WTC11 (cell line): ENCODE measurements at regions not wholly inside any gene's neighbourhood (a gene's known extent, or its start where the extent isn't known, plus 50 kb on each side); places are given as distances from the start of the nearest gene placed in this dataset.

Experiments
- ATAC-seq: fragments of 200-7000 bp; cut with Tn5 transposase; 2 replicates; pipeline ENCODE4 v1.10.0; 2021; ENCODE audit warnings: mild to moderate bottlenecking, moderate library complexity
- CTCF ChIA-PET: fragments of 300-600 bp; sonication (Branson Sonifier 250); formaldehyde crosslinking; loops from one replicate; lab custom pipeline; 2021; ENCODE audit warnings: antibody characterized with exemption; lab: Charles Lee
- POLR2A ChIA-PET: fragments of 350-600 bp; sonication (Branson Sonifier 250); formaldehyde crosslinking; loops from one replicate; lab custom pipeline; 2021; ENCODE audit warnings: antibody characterized with exemption; lab: Charles Lee
- DNase-seq: peaks from one replicate; pipeline ENCODE4 v3.0.0; 2021; ENCODE audit warnings: low spot score
- H3K27ac Mint-ChIP-seq: 2 replicates; pipeline ENCODE4 v1.8.0; 2021; ENCODE audit warnings: mixed read lengths
- H3K27me3 Mint-ChIP-seq: 2 replicates; pipeline ENCODE4 v1.8.0; 2021; ENCODE audit warnings: low read depth, mild to moderate bottlenecking, moderate library complexity, mixed read lengths
- H3K36me3 Mint-ChIP-seq: 2 replicates; pipeline ENCODE4 v1.8.0; 2021; ENCODE audit warnings: mixed read lengths
- H3K4me1 Mint-ChIP-seq: 2 replicates; pipeline ENCODE4 v1.8.0; 2022; ENCODE audit warnings: mixed read lengths
- H3K4me3 Mint-ChIP-seq: 2 replicates; pipeline ENCODE4 v1.8.0; 2021; ENCODE audit warnings: mild to moderate bottlenecking, moderate library complexity, mixed read lengths
- H3K9me3 Mint-ChIP-seq: 2 replicates; pipeline ENCODE4 v1.8.0; 2021; ENCODE audit warnings: mixed read lengths
- ETV6 ChIP-seq: sonication (generic); formaldehyde crosslinking; IDR thresholded peaks from 2 replicates; pipeline ENCODE4 v1.8.1; 2022; ENCODE audit warnings: mild to moderate bottlenecking, missing genetic modification reagents
- HMGA2 ChIP-seq: fragments of 250-450 bp; sonication (Bioruptor Pico); IDR thresholded peaks from 2 replicates; pipeline ENCODE4 v1.4.0; 2021; ENCODE audit warnings: mild to moderate bottlenecking, moderate library complexity
- TF ChIP-seq, protein P1 (sequence below): sonication (generic); formaldehyde crosslinking; IDR thresholded peaks from 2 replicates; pipeline ENCODE4 v1.8.0; 2022; ENCODE audit warnings: missing genetic modification reagents
- TF ChIP-seq, protein P2 (sequence below): sonication (generic); formaldehyde crosslinking; conservative IDR thresholded peaks from 2 replicates; pipeline ENCODE4 v1.8.1; 2023; ENCODE audit warnings: mild to moderate bottlenecking, low read depth, missing genetic modification reagents, moderate library complexity
- TF ChIP-seq, protein P3 (sequence below): fragments of 250-450 bp; sonication (Bioruptor Pico); conservative IDR thresholded peaks from 2 replicates; pipeline ENCODE4 v1.9.0; 2021; ENCODE audit warnings: mild to moderate bottlenecking
- TF ChIP-seq, protein P4 (sequence below): fragments of 200-600 bp; IDR thresholded peaks from 2 replicates; pipeline ENCODE4 v1.8.0; 2022; ENCODE audit warnings: antibody characterized with exemption
- TF ChIP-seq, protein P5 (sequence below): sonication (generic); formaldehyde crosslinking; conservative IDR thresholded peaks from 2 replicates; pipeline ENCODE4 v1.8.1; 2022; ENCODE audit warnings: mild to moderate bottlenecking, missing genetic modification reagents

DNA sequence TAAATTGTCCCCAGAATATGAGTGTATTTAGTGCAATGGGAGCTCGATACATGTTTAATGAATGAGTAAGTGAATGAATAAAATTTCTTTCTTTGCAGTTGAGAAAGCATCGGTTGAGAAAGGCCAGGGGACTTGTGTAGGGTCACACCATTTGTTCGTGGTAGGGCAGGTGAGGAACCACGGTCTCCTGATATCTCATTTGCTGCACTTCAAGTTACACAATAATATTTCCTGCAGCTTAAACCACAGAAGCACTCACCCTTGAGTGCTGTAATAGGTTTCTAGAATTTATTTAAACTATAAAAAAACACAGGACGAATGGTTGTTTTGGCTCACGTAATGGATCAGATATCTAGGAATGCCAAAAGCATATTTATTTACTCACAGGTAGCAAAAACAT, 429.8 kb downstream of the SPATA31D1 start:
- no peak for ATAC-seq
- TF ChIP-seq, protein P1, sequence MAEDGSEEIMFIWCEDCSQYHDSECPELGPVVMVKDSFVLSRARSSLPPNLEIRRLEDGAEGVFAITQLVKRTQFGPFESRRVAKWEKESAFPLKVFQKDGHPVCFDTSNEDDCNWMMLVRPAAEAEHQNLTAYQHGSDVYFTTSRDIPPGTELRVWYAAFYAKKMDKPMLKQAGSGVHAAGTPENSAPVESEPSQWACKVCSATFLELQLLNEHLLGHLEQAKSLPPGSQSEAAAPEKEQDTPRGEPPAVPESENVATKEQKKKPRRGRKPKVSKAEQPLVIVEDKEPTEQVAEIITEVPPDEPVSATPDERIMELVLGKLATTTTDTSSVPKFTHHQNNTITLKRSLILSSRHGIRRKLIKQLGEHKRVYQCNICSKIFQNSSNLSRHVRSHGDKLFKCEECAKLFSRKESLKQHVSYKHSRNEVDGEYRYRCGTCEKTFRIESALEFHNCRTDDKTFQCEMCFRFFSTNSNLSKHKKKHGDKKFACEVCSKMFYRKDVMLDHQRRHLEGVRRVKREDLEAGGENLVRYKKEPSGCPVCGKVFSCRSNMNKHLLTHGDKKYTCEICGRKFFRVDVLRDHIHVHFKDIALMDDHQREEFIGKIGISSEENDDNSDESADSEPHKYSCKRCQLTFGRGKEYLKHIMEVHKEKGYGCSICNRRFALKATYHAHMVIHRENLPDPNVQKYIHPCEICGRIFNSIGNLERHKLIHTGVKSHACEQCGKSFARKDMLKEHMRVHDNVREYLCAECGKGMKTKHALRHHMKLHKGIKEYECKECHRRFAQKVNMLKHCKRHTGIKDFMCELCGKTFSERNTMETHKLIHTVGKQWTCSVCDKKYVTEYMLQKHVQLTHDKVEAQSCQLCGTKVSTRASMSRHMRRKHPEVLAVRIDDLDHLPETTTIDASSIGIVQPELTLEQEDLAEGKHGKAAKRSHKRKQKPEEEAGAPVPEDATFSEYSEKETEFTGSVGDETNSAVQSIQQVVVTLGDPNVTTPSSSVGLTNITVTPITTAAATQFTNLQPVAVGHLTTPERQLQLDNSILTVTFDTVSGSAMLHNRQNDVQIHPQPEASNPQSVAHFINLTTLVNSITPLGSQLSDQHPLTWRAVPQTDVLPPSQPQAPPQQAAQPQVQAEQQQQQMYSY (CRISPR knock-in tag) = no peak
- TF ChIP-seq, protein P2, sequence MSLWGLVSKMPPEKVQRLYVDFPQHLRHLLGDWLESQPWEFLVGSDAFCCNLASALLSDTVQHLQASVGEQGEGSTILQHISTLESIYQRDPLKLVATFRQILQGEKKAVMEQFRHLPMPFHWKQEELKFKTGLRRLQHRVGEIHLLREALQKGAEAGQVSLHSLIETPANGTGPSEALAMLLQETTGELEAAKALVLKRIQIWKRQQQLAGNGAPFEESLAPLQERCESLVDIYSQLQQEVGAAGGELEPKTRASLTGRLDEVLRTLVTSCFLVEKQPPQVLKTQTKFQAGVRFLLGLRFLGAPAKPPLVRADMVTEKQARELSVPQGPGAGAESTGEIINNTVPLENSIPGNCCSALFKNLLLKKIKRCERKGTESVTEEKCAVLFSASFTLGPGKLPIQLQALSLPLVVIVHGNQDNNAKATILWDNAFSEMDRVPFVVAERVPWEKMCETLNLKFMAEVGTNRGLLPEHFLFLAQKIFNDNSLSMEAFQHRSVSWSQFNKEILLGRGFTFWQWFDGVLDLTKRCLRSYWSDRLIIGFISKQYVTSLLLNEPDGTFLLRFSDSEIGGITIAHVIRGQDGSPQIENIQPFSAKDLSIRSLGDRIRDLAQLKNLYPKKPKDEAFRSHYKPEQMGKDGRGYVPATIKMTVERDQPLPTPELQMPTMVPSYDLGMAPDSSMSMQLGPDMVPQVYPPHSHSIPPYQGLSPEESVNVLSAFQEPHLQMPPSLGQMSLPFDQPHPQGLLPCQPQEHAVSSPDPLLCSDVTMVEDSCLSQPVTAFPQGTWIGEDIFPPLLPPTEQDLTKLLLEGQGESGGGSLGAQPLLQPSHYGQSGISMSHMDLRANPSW (CRISPR knock-in tag) = no peak
- TF ChIP-seq, protein P3, sequence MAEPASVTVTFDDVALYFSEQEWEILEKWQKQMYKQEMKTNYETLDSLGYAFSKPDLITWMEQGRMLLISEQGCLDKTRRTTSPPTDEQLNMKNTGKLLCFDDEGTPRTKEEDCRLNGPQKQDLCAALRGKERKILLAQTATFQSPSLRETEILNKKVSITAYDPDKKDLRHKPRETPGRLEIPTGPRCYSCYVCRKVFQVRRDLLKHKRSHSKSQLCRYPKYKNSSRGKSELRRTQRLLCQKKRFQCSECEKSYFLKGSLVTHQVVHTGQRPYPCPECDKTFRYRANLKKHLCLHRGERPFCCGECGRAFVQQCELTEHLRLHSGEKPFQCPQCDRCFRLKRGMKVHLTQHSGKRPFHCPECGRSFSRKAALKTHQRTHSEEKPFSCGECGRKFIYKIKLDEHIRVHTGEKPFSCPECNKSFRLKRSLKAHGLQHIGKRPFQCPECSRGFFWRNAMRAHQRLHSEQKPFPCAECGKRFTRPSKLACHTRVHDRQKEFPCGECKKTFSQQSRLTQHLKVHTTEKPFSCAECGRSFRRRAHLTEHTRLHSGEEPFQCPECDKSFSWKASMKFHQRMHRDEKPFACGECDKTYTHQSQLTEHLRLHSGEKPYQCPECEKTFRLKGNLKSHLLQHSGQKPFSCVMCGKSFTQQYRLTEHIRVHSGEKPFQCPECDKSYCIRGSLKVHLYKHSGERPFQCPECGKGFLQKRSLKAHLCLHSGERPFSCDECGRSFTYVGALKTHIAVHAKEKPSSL (CRISPR knock-in tag) = no peak
- TF ChIP-seq, all 79 proteins: peak for 0
- Mint-ChIP-seq H3K27ac (no peak overlapping the region), H3K9me3 (peaks cover 18% of the 10 kb centered on the region), H3K4me3 (no peak overlapping the region), H3K36me3 (no peaks in the 10 kb centered on the region), H3K4me1 (no peaks in the 10 kb centered on the region), H3K27me3 (no peaks in the 10 kb centered on the region)
- ChIA-PET POLR2A (no interaction called here), CTCF (no interaction called here)
- no peak for DNase-seq

DNA sequence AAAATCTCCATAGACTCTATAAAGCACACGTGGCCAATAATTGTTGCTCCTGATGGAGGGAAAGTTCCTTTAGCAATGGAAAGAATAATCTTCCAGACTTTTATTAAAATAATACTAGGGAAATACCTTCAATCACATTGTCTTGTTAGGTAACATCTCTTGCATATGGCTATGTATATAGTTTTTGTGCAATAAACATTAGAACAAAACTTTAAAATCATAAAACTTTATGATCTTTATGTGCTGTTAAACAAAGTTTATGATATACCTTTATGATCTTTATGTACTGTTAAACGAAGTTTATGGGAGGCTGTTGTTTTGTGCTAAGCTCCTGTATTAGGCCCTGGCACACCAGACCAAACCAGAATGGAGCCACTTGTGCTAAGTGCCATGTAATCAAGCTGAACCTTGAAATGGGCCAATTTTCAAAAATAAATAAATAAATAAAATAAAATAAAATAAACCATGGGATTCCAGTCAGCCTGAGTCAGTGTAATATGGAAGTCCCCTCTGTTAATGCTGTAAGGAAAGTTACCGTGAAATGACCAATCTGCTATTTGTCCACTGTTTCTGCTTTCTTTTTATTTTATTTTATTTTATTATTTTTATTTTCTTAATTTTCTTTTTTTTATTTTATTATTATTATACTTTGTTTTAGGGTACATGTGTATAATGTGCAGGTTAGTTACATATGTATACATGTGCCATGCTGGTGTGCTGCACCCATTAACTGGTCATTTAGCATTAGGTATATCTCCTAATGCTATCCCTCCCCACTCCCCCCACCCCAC, 431.3 kb downstream of the SPATA31D1 start:
- Mint-ChIP-seq H3K27me3 (no peaks in the 10 kb centered on the region), H3K4me1 (no peaks in the 10 kb centered on the region), H3K27ac (no peak overlapping the region), H3K4me3 (no peak overlapping the region), H3K9me3 (peaks cover 7% of the 10 kb centered on the region), H3K36me3 (no peaks in the 10 kb centered on the region)
- ATAC-seq = no peak
- POLR2A ChIA-PET = no interaction called here
- no peak for DNase-seq
- CTCF ChIA-PET = no interaction called here
- TF ChIP-seq ETV6 (CRISPR knock-in tag) (no peak), HMGA2 (CRISPR knock-in tag) (peak; percentile 92)

DNA sequence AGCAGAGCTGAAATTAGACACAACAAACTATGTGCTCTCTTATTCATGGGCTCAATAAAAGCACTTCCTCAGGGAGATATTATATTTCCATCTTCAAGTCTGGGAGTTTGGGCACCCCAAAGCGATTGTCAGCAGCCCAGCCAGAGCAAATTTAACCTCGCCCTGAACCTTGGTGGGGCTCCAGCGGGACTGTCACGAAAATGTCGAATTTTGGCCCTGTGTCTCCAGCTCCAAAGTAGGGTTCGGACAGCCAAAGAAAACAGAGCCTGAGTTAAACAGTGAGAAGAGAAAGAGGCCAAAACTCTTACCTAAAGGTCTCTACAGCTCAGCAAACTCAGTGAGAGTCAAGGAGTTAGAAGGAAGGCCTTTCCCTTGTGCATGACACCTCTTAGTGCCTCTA, 432.9 kb downstream of the SPATA31D1 start:
- Mint-ChIP-seq H3K36me3 (no peaks in the 10 kb centered on the region), H3K27ac (no peak overlapping the region), H3K9me3 (peaks cover 7% of the 10 kb centered on the region), H3K27me3 (no peaks in the 10 kb centered on the region), H3K4me1 (no peaks in the 10 kb centered on the region), H3K4me3 (no peak overlapping the region)
- POLR2A ChIA-PET = no interaction called here
- DNase-seq = no peak
- TF ChIP-seq, protein P4, sequence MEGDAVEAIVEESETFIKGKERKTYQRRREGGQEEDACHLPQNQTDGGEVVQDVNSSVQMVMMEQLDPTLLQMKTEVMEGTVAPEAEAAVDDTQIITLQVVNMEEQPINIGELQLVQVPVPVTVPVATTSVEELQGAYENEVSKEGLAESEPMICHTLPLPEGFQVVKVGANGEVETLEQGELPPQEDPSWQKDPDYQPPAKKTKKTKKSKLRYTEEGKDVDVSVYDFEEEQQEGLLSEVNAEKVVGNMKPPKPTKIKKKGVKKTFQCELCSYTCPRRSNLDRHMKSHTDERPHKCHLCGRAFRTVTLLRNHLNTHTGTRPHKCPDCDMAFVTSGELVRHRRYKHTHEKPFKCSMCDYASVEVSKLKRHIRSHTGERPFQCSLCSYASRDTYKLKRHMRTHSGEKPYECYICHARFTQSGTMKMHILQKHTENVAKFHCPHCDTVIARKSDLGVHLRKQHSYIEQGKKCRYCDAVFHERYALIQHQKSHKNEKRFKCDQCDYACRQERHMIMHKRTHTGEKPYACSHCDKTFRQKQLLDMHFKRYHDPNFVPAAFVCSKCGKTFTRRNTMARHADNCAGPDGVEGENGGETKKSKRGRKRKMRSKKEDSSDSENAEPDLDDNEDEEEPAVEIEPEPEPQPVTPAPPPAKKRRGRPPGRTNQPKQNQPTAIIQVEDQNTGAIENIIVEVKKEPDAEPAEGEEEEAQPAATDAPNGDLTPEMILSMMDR = no peak
- TF ChIP-seq, protein P5, sequence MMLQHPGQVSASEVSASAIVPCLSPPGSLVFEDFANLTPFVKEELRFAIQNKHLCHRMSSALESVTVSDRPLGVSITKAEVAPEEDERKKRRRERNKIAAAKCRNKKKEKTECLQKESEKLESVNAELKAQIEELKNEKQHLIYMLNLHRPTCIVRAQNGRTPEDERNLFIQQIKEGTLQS = no peak
- no peak for ATAC-seq
- CTCF ChIA-PET = no interaction called here
